Renal cortex interstitium (tissue), 11 donors: ENCODE measurements at regions not wholly inside any gene's neighbourhood (a gene's known extent, or its start where the extent isn't known, plus 50 kb on each side); places are given as distances from the start of the nearest gene placed in this dataset.

Experiments used
- DNase-seq, 11 donors: peaks; one replicate each; pipeline ENCODE4 v3.0.0-alpha.2; 2013; ENCODE audit warnings: low read depth in 9 of 11, low spot score in 4 of 11; ENCODE audit errors: extremely low read depth in 1 of 11

DNA sequence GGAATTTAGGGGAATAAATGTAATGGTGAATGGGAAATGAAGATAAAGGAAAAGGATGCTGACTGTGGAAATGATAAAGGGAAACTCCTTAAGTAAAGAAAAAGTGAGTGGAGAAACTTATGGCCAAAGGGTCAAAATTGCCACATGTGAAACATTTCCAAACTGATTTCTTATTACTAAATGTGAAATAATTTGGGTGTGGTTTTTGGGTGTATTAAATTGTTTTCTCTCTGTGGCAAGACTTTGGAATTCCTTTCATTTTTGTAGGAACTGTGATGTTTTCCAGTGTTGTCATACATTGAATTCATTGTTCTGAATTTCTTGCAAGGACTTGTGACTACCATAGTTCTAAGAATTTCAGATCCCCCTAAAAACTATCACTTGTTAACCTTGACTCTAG, 1891.5 kb upstream of the SEL1L start:
- DNase-seq: no peak

DNA sequence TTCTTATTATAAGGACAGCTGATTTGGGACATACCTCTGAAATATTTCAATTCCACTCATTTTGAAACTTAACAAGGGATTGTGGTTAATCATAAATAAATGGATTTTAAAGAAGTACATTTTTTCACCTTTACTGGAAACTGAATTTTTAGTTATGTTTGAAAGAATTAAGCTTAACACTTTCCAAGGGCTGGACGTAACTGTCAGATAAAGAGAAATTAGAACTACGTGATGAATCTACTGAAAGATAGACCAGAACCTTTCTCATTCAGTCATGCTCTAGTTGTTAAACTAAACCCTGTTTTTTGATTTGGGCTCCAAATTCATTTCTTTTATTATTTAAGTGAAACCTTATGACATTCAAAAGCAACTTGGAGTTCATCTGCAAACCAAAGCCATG, 1892.1 kb upstream of the SEL1L start:
- no peak for DNase-seq

GRCh38 chr14:83433618-83434017, 1900.0 kb upstream of the SEL1L start:
- no peak for DNase-seq

- no peak for DNase-seq
Measured at GRCh38 chr14:83441801-83442200, 1908.1 kb upstream of the SEL1L start.

DNA sequence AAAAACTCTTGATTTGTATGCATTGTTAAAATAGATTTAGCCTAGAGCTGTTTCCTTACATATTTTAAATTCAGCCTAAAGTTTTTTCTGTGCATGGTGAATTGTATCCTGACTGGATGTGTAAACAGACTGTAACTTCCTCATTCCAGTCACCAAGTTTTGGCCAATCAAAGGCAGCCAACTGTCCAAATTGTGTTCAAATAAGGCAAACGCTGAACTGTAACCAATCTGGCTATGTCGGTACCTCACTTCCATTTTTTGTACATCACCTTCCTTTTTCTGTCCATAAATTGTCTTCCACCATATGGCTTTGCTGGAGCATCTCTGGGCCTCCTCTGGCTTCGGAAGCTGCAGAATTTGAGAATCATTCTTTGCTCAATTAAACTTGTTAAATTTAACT, 1921.9 kb upstream of the SEL1L start:
- no peak for DNase-seq

- no peak for DNase-seq
Measured at GRCh38 chr14:83461521-83461920, 1927.9 kb upstream of the SEL1L start.

GRCh38 chr14:83462759-83463158, 1929.1 kb upstream of the SEL1L start:
- DNase-seq: no peak

DNA sequence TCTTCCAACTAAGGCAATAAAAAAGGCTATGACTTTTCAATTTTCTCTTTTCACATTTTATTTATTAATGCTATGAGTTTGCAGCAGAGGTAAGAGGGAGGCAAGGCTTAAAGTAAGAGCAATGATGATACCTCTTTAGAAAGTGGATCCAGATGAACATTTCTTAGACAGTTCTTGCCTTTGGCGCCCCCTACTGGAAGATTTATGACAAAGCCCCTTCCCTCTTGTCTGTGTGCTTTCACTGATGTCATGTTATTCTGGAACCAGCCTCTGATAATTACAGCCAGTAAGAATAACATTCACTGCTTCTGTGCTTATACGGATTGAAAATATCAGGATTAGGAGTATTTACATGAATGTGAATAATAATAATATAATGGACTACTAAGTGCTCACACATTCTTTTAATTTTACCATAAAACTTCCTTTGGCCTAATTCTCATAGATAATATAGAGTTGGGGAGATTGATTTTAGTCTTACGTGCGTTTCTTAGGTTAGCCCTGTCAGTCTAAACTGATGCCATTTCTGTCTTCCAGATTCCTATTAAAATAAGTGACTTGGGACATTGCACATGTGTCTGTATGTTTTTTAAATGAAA, 1929.9 kb upstream of the SEL1L start:
- DNase-seq: peak in 5 of 11 donors; percentile 25 to 43 (median 27)

GRCh38 chr14:83467811-83468210, 1934.2 kb upstream of the SEL1L start:
- DNase-seq: no peak

- peak in 9 of 11 donors; percentile 21 to 60 (median 31) for DNase-seq
Measured at GRCh38 chr14:83470466-83470865, 1936.8 kb upstream of the SEL1L start.

DNA sequence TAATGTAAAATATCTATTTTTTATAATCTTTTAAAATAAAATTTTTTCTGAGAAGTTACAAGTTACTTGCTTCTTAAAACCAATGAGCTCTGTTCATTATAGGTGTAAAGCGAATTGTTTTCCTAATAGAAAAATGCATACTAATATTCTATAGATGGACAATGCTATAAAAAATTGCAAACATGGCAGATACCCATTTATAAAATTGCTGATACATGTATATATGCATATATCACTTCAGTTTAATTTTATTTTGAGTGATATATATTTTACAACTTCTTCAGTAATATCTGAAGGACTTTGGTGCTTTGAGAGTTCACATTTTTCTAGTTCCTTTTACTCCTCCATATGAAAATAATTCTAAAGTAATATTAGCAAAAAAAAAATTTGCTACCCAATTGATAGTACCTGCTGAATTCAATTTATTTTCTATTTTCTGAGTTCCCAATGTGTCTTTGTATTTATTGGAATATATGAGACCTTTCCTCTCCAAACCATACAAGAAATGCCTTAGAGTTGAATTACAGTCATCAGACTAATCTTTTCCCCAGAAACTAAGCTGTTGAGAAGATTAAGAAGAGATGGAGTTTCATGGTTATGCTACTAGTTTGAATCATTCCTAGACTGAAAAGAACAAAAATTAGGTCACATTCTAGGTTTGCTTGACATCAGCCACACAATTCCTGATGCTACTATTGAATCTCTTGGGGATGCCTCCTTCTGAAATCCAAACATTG, 1937.5 kb upstream of the SEL1L start:
- no peak for DNase-seq

- DNase-seq: no peak
Measured at GRCh38 chr14:83473416-83474235, 1940.0 kb upstream of the SEL1L start.

GRCh38 chr14:83478741-83479140, 1945.1 kb upstream of the SEL1L start:
- DNase-seq: no peak

GRCh38 chr14:83483063-83483462, 1949.4 kb upstream of the SEL1L start:
- no peak for DNase-seq

- DNase-seq: no peak
Measured at GRCh38 chr14:83485591-83485990, 1951.9 kb upstream of the SEL1L start.

- DNase-seq: no peak
Measured at GRCh38 chr14:83491091-83491490, 1957.4 kb upstream of the SEL1L start.

DNA sequence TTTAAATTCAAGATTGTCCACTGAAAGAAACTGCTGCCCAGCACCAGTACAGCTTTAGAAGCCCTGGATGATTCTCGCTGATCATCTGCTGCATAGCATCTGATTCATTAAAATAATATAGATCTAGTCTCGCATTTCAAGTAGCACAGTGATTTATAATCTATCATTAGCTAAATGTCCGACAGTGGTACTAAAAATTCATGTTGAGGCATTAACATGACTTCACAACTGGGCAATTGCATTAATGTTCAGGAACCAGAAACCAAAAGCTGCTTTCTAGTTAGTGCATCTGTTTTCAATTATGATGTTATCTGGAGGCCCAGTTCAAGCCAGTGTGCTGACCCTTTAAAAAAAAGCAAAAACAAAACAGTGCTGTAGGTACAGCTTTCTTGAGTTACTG, 1987.2 kb upstream of the SEL1L start:
- DNase-seq: peak in 4 of 11 donors; percentile 1 to 20 (median 4)

DNA sequence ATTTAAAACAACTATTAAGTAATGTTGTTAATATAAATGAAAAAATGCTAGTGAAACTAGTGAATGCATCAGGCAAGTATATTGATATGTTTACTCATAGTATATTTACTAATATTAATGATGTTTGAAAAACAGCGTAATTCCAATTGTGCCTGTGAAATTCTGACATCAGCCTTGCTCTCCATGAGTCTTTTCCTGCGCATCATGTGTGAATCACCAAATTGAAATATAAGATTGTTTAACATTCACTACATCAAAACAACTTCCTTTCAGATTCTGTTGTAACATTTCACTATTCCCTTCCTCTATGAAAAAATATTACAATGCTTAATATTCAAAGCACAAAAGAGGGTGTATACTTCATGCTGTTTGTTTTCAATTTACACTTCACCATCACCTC, 1995.9 kb upstream of the SEL1L start:
- DNase-seq: no peak

DNA sequence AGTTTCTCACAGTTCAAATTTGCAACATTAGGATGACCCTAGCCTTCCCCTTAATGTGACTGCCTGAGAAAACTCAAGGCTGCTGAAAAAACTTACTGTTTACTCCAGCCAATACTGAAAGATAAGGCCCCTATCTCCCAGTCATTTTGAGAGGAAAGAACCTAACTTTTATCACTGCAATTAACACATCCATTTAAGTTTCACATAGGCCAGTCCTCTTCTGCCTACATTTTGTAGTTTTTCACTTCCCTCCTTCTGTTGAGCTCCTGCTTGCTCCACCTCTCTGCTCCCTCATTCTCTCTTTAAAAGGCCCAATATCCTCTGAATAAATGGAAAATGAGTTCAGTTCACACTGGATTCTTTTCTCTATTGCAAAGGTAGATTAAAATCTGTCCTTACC, 1996.2 kb upstream of the FLRT2 start:
- DNase-seq: no peak

DNA sequence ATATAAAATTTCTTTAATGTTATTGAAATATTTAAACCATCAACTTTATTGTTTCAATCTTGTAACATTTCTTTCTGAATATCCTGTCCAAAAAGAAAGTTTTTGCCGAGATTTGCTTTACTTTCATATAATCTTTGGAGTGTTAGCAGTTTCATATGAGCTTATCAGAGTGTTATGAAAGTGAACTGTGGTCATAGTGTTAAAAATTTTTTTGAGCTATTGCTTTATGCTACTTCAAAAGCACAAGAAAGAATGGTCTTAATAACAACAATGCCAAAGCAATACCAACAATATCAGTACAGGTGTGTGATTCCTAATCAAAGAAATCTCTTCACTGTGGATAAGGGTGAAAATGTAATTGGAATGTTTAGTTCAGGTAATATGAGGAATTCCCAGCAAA, 1994.9 kb upstream of the FLRT2 start:
- DNase-seq: no peak
